HG02885 (cell line): ENCODE measurements at regions not wholly inside any gene's neighbourhood (a gene's known extent, or its start where the extent isn't known, plus 50 kb on each side); places are given as distances from the start of the nearest gene placed in this dataset.
"Not testable (repeated sequence)": the region's sequence is repeated elsewhere in the genome, so short reads cannot be mapped to it uniquely, and the experiment has no call there.

Source experiments
- ATAC-seq: cut with Tn5 transposase; IDR thresholded peaks from one replicate; pipeline ENCODE4 v1.9.1; 2021; ENCODE audit warnings: mild to moderate bottlenecking; ENCODE audit not compliant: unreplicated experiment, poor library complexity

- ATAC-seq: no peak
Observed at GRCh38 chr3:101945980-101946379, 96.7 kb downstream of the NFKBIZ start.

- no peak for ATAC-seq
Observed at GRCh38 chr3:101946906-101947305, 97.6 kb downstream of the NFKBIZ start.

- ATAC-seq: peak; percentile 61
Observed at GRCh38 chr3:101950510-101950909, 101.2 kb downstream of the NFKBIZ start.

GRCh38 chr3:101950985-101951733 is 101.8 kb downstream of the NFKBIZ start:
- no peak for ATAC-seq

GRCh38 chr3:101954361-101954760 is 105.0 kb downstream of the NFKBIZ start:
- no peak for ATAC-seq

GRCh38 chr3:101954936-101955335 is 105.6 kb downstream of the NFKBIZ start:
- ATAC-seq: no peak

- no peak for ATAC-seq
Observed at GRCh38 chr3:101962055-101962454, 112.7 kb downstream of the NFKBIZ start.

- no peak for ATAC-seq
Observed at GRCh38 chr3:101963902-101964362, 114.6 kb downstream of the NFKBIZ start.

GRCh38 chr3:101964861-101965260 is 115.5 kb downstream of the NFKBIZ start:
- ATAC-seq: no peak

- no peak for ATAC-seq
Observed at GRCh38 chr3:101966226-101966625, 116.9 kb downstream of the NFKBIZ start.

- ATAC-seq: no peak
Observed at GRCh38 chr3:101970212-101970611, 120.9 kb downstream of the NFKBIZ start.

GRCh38 chr3:101970905-101971304 is 121.6 kb downstream of the NFKBIZ start:
- ATAC-seq: no peak

- ATAC-seq: no peak
Observed at GRCh38 chr3:101972430-101973162, 123.3 kb downstream of the NFKBIZ start.

- no peak for ATAC-seq
Observed at GRCh38 chr3:101973163-101973505, 123.8 kb downstream of the NFKBIZ start.

GRCh38 chr3:101975415-101975814 is 126.1 kb downstream of the NFKBIZ start:
- not testable (repeated sequence) for ATAC-seq

GRCh38 chr3:101976473-101976872 is 127.2 kb downstream of the NFKBIZ start:
- ATAC-seq: peak; percentile 98

- no peak for ATAC-seq
Observed at GRCh38 chr3:101978348-101978747, 129.0 kb downstream of the NFKBIZ start.

- no peak for ATAC-seq
Observed at GRCh38 chr3:101979033-101979432, 129.7 kb downstream of the NFKBIZ start.

- ATAC-seq: no peak
Observed at GRCh38 chr3:101984356-101984755, 135.0 kb downstream of the NFKBIZ start.

GRCh38 chr3:101988596-101988995 is 139.3 kb downstream of the NFKBIZ start:
- no peak for ATAC-seq

GRCh38 chr3:101989578-101990200 is 140.4 kb downstream of the NFKBIZ start:
- ATAC-seq: no peak
